Stimulated activated CD4-positive, alpha-beta T cell treated with anti-CD3 and anti-CD28 coated beads, Interleukin-15, amount 100 ng/mL, for 24 hours (primary cell): ENCODE measurements at regions not wholly inside any gene's neighbourhood (a gene's known extent, or its start where the extent isn't known, plus 50 kb on each side); places are given as distances from the start of the nearest gene placed in this dataset.

Experiments used
- DNase-seq: peaks from one replicate; pipeline ENCODE4 v3.0.0-alpha.2; 2020

DNA sequence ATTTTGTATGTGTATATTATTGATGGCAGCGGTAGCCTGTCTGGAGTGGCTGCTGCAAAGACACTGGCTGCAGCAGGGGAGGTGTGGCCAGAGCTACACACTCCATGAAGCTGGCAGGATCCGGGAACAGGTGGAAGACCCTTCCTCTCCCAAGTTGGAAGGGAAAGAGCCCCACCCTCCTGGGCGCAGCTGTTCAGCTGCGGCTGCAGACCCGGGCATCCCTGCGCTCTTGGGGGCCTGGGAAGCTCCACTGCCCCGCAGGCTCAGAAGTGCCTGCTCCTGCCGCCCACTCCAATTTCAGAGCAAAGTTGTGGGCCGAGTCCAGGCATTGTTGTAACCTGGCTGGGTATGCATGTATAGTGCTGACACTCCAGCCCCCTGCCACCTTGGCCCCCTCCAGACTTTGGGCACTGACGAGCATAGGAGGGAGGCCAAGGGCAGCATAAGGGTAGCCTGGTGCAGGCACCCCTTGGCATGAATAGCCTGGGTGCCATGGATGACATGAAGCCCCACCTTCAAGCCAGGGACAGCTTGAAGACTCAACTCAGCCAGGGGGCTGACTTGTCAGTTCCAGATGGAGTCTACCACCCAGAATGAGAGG lies 90.7 kb upstream of the TMEM168 start:
- DNase-seq = no peak

DNA sequence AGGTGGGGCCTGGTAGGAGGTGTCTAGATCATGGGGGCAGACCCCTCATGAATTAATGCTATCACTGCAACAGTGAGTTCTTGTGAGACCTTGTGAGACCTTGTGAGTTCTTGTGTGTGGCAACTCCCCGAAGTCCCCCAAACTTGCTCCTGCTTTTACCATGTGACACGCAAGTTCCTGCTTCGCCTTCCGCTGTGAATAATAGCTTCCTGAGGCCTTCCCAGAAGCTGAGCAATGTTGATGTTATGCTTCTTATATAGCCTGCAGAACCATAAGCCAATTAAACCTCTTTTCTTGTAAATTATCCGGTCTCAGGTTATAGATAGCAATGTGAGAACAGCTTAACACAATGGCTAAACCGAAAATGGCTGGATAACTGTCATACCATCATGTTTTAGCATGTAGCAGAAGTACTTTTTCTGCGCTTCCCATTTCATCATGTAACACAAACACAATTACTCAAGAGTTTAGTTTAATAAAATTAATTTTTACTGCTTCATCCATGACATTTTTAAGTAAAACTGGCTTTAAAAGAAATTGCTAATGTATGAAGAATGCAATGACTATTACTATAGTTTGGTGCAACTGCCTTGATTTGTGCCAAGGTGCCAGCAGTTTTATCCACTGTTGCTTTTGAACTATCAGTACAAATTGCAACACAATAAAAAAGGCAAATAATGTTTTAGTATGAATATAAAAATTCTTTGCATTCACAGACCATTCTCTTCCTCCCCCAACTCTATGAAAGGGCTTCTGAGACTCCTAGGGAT lies 87.7 kb upstream of the TMEM168 start:
- no peak for DNase-seq

DNA sequence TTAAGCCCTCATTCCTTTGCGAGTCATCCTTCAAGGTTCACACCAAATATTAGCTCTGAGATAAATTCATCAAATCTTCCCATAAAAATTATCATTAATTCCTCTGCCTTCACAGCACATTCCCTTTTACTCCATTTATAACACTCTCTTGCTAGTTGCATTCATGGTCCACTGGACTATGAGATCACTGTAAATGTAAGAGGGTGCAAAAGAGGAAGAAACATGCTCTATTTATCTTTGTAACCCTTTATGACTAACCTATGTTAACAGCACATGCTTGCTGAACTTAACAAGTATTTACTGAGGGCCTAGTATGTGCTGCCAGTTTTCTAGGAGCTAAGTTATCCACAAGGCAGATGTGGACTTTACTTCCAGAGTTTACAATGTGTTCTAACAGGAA lies 86.7 kb upstream of the TMEM168 start:
- DNase-seq = no peak

DNA sequence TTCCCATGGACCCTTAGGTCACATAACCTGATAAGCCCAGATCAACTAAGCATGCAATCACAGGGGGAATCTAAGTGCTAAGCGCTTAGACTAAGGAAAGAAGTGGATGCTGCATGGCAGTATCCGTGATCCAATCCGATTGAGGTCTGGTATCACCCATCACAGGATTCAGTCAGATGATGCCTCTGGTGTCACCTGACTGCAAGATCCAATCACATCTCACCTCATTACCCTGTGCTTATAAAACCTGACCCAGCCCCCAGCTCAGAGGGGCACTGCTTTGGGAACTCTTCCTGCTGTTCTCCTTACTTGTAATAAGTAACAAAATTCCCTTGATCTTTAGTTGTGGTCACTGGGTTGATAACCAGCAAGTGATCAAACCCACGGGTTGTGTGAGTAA lies 84.7 kb upstream of the TMEM168 start:
- DNase-seq = no peak

DNA sequence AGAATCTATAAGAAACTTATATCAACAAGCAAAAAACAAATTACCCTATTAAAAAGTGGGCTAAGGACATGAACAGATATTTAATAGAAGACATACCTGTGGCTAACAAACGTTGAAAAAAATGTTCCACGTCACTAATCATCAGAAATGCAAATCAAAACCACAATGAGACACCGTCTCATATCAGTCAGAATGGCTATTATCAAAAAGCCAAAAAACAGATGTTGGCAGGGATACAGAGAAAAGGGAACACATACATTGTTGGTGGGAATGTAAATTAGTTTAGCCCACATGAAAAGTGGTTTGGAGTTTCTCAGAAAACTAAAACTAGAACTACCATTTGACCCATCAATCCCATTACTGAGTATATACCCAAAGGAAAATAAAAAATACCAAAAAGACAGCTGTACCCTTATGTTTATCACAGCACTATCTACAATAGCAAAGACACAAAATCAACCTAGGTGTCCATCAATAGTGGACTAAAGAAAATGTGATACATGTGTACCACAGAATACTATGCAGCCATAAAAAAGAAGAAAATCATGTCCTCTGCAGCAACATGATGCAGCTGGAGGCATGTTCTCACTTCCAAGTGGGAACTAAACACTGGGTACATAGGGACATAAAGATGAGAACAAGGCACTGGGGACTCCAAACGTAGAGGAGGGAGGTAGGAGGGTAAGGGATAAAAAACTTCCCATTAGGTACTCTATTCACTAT lies 83.8 kb upstream of the TMEM168 start:
- no peak for DNase-seq

DNA sequence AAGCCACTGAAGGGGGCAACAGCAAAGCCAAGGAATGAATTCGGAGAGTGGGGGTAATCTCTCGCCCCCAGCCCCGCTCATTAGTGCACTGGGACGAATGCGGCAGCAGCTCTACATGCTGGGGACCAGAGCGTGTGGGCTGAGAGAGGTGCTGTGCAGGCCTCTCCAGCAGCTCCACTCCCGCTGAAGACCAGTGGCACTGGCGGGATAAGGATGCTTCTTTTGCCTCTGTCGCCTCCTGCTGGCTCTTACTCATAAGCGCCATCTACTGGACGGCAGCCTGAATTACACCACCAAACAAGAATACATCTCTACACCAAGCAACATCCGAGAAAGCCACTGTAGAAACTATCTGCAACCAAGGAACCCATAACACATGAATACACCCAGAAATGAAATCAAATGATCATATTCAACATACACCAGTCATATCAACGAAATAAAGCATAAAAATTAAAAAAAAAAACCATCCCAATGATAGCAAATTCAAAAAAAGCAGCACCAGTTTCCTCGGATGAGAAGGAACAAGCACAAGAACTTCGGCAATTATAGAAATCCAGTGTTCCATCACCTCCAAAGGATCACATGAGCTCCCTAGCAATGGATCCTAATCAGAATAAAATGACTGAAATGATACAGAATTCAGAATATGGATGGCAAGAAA lies 79.0 kb upstream of the TMEM168 start:
- DNase-seq = peak; percentile 58

DNA sequence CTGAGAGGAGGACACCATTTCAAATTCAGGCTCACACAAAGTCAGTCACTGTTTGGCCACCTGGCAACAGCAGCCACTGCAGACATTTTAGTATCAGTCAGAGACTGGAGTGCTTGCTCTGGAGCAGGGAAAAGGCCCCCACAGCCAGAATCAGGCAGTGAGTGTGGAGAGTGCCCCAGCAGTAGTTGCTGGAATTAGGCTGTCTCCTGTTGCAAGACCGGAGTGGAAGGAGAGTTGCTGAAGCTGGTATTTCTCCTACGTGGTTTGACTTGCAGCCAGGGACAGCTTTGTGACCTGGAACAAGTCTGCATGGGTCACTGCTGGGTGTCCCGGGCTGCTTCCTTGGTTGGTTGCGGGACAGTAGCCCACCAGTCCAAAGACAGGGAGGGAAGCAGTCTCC lies 78.4 kb upstream of the TMEM168 start:
- no peak for DNase-seq

DNA sequence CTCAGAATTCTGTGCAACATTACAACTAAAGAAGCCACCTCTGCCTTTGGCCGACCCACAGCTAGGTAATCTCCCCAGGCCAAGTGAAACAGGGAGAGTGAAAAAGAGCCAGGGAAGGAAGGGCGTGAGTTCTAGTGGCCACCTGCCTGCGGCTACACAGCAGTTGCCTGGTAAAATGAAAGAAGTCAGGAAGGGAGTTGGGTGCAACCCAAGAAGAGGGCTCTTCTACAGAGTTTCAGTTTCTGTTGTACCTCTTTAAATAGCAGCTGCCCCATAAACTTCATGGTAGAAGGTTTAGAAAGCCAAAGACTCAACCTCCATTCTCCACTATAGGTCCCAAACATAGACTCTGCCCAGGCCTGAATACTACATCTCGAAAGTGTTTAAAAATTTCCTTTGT lies 76.2 kb upstream of the TMEM168 start:
- DNase-seq = no peak

DNA sequence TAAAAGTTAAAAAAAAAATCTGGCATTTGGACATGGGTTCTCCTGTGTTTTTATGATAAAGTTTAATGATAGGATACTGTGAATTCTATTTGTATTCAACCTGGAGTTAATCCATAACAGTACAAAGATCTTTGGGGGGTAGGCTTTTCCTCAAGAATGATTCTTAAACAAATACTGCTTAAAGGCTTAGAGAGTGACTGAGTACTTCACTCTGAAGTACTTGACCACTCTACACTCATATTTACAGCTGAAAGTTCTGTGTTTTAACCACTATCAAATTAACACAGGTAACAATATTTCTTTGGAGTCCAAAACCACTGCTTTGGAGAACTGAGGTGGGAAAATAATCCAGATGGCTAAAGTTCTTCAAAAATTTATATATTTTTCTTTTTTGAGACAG lies 74.2 kb upstream of the TMEM168 start:
- DNase-seq = no peak

DNA sequence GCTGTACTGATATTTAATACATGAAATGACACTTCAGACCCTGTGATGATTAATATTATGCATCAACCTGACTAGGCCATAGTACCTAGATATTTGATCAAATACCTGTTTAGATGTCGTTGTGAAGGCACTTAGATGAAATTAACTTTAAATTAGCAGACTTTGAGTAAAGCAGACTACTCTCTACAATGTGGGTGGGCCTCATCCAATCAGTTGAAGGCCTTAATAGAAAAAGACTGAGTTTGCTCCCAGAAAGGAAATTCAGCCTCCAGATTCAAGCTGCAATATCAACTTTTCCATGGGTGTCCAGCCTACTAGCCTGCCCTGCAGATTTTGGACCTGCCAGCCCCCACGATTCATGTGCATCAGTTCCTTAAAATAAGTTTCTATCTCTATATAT lies 68.6 kb upstream of the TMEM168 start:
- DNase-seq = no peak

DNA sequence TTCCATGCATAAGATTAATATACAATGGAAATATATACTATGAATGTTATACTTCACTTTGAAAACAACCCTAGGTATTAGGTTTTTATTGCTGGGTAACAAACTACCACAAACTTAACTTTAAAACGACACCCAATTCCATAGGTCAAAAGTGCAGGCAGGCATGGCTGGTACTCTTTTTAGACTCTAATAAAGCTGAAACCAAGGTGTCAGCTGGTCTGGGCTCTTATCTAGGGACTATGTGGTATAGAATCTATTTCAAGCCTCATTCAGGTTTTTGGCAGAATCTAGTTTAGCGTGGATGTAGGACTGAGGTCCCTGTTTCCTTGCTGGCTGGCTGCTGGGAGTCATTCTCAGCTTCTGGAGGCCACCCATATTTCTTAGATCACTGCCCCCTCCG lies 65.0 kb upstream of the TMEM168 start:
- DNase-seq = no peak

DNA sequence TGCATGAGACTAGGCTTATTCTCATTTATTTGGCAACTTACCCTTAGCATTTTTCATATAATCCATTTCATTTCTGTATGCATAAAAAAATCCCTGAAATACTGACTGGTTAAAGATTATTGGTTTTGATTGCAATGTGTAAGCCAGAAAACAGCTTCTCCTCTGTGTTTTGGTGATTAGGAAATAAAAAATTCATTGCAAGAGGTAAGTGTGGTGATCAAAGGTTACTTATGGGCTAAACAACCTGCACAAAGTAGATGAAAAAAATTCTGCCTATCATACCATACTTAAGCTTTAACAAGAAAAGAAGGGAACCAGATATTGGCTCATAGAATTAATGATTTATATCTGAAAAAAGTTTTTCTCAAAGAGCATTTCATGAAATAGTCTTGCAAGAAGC lies 64.0 kb upstream of the TMEM168 start:
- DNase-seq = no peak

DNA sequence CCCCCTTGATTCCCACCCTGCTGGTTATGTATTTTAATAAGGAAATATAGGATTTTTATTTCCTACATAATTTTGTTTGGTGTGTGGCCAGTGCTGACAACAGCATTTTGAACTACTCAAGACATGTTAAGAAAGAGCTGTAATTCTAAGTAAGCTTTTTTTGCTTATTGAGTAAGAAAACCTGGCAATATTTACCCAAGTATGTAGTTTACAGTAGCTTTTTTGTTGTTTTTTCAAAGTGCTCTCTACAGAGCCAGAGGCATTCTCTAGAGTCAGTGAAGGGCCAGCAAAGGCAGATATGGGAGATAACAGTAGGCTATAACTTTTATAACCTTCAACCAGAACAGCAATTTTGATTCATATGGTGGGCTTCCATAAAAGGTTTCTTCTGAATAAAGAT lies 63.2 kb upstream of the TMEM168 start:
- DNase-seq = no peak

DNA sequence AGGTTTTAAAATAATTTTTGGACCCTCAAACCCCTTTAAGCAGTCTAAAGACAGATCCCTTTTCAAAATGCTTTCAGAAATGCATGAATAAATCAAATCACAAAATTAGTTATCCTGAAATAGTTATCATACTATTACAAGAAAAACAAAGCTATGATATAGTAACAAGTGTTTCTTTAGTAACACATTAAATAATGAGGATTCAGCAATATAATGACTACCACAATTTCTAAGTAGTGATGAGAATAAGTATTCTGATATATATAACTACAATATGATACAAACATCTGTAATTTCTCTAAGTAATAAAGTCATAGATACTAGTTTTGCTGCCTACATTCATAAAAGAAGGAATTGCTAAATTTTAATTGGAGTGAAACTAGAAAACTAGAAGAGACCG lies 53.0 kb upstream of the TMEM168 start:
- no peak for DNase-seq
